ENCODE measurements at regions not wholly inside any gene's neighbourhood (a gene's known extent, or its start where the extent isn't known, plus 50 kb on each side); places are given as distances from the start of the nearest gene placed in this dataset.

DNA sequence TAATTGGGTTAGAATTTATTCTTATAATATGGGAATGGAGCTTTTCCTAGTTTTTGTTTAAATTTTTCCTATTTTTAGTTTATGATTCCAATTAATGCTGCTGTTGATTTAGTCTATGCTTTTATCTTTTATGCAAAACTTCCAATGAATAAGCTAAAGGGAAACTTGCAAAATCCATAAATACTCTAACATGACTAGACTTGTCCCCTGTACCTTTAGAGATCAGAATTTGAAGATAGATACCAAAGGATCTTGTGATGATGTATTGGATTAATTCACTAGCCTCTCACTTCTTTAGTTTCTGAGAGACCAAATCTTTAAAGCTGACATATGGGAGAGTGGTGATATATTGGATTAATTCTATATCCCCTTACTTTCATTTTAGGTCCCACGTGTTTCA is 306.6 kb upstream of the PRMT6 start:
- no peak for DNase-seq (ENCODE audit: low read depth)
- no peak for TF ChIP-seq CTCF (IDR thresholded peaks at IDR 0.05; ENCODE audit: low read length, missing control alignments)
- no peak overlapping the region for H3K4me3 ChIP-seq (replicated peaks; ENCODE audit: low read depth, low read length)

GRCh38 chr1:106751002-106751401 is 305.5 kb upstream of the PRMT6 start:
- no peak overlapping the region for H3K4me3 ChIP-seq (replicated peaks; ENCODE audit: low read depth, low read length)
- DNase-seq (ENCODE audit: low read depth): no peak
- no peak for TF ChIP-seq CTCF (IDR thresholded peaks at IDR 0.05; ENCODE audit: low read length, missing control alignments)

GRCh38 chr1:106753066-106753465 is 303.4 kb upstream of the PRMT6 start:
- H3K4me3 ChIP-seq (replicated peaks; ENCODE audit: low read depth, low read length): no peak overlapping the region
- TF ChIP-seq CTCF (IDR thresholded peaks at IDR 0.05; ENCODE audit: low read length, missing control alignments): no peak
- DNase-seq (ENCODE audit: low read depth): no peak

DNA sequence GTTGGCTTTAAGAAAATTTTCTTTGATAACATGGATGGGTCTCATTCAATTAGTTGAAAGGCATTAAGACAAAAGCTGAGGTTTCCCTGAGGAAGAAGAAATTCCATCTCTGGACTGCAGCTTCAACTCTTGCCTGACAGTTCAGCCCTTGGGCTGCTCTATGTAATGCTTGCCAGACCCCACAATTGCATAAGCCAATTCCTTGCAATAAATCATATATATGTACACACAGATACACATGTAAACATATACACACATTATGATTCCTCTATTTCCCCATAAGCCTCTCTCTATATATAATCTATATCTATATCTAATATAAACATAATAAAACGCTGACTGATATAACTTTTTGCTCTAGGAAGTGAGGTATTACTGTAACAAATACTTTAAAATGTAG is 301.5 kb upstream of the PRMT6 start:
- TF ChIP-seq CTCF (IDR thresholded peaks at IDR 0.05; ENCODE audit: low read length, missing control alignments): no peak
- no peak overlapping the region for H3K4me3 ChIP-seq (replicated peaks; ENCODE audit: low read depth, low read length)
- DNase-seq (ENCODE audit: low read depth): no peak

- no peak overlapping the region for H3K4me3 ChIP-seq (replicated peaks; ENCODE audit: low read depth, low read length)
- DNase-seq (ENCODE audit: low read depth): peak; percentile 55
- no peak for TF ChIP-seq CTCF (IDR thresholded peaks at IDR 0.05; ENCODE audit: low read length, missing control alignments)
These were observed 300.6 kb upstream of the PRMT6 start for GRCh38 chr1:106755682-106756406.

- DNase-seq (ENCODE audit: low read depth): no peak
- TF ChIP-seq CTCF (IDR thresholded peaks at IDR 0.05; ENCODE audit: low read length, missing control alignments): no peak
- no peak overlapping the region for H3K4me3 ChIP-seq (replicated peaks; ENCODE audit: low read depth, low read length)
These were observed 299.7 kb upstream of the PRMT6 start for GRCh38 chr1:106756752-106757151.

DNA sequence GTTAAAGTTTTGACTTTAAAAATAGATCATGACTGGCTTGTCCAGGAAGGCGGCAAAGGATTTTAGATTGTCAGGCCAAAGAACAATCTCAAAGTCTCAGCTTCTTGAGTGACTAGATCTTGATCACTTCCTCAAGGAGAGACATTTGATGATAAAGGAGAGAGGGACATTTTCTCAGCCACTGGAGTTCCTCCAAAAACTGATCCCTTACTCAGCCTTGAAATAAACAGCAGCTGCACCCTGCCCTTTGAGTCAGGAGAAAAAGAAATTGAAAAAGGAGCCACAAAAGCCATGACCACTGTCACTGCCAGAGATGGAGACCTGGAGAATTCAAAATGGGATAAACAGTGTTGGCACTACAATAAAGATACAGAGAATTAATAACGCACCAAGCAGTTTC is 288.4 kb upstream of the PRMT6 start:
- no peak for DNase-seq (ENCODE audit: low read depth)
- H3K4me3 ChIP-seq (replicated peaks; ENCODE audit: low read depth, low read length): no peak overlapping the region
- TF ChIP-seq CTCF (IDR thresholded peaks at IDR 0.05; ENCODE audit: low read length, missing control alignments): no peak
